NOMO-1 treated with DMSO at 0.1 percent for 48 hours (cell line): ENCODE measurements at regions not wholly inside any gene's neighbourhood (a gene's known extent, or its start where the extent isn't known, plus 50 kb on each side); places are given as distances from the start of the nearest gene placed in this dataset.

Experiments used
- DNase-seq: peaks from one replicate; lab custom pipeline; 2025; ENCODE audit not compliant: unreplicated experiment; lab: John Stamatoyannopoulos, UW

GRCh38 chr2:81703831-81704230, 1399.3 kb upstream of the LRRTM1 start:
- no peak for DNase-seq

- DNase-seq = no peak
These were observed 1388.0 kb upstream of the LRRTM1 start for GRCh38 chr2:81692566-81692965.

GRCh38 chr2:81675641-81676040, 1371.1 kb upstream of the LRRTM1 start:
- no peak for DNase-seq

- DNase-seq = no peak
These were observed 1368.4 kb upstream of the LRRTM1 start for GRCh38 chr2:81672923-81673322.

GRCh38 chr2:81672516-81672915, 1368.0 kb upstream of the LRRTM1 start:
- DNase-seq = no peak

- no peak for DNase-seq
These were observed 1366.3 kb upstream of the LRRTM1 start for GRCh38 chr2:81670885-81671284.

GRCh38 chr2:81661081-81661480, 1356.5 kb upstream of the LRRTM1 start:
- no peak for DNase-seq

- no peak for DNase-seq
These were observed 1353.7 kb upstream of the LRRTM1 start for GRCh38 chr2:81658227-81658626.

- no peak for DNase-seq
These were observed 1345.8 kb upstream of the LRRTM1 start for GRCh38 chr2:81650048-81650971.

- no peak for DNase-seq
These were observed 1344.3 kb upstream of the LRRTM1 start for GRCh38 chr2:81648806-81649205.

GRCh38 chr2:81648370-81648769, 1343.8 kb upstream of the LRRTM1 start:
- DNase-seq = no peak

GRCh38 chr2:81647715-81648230, 1343.2 kb upstream of the LRRTM1 start:
- no peak for DNase-seq

- DNase-seq = peak; percentile 0
These were observed 1341.3 kb upstream of the LRRTM1 start for GRCh38 chr2:81645745-81646301.

- no peak for DNase-seq
These were observed 1339.6 kb upstream of the LRRTM1 start for GRCh38 chr2:81644189-81644588.

- no peak for DNase-seq
These were observed 1320.3 kb upstream of the LRRTM1 start for GRCh38 chr2:81624825-81625224.

- no peak for DNase-seq
These were observed 1295.5 kb upstream of the LRRTM1 start for GRCh38 chr2:81600088-81600487.

- no peak for DNase-seq
These were observed 1293.9 kb upstream of the LRRTM1 start for GRCh38 chr2:81598453-81598852.

- DNase-seq = no peak
These were observed 1284.9 kb upstream of the LRRTM1 start for GRCh38 chr2:81589406-81589805.

GRCh38 chr2:81583311-81584108, 1279.0 kb upstream of the LRRTM1 start:
- no peak for DNase-seq

GRCh38 chr2:81576713-81577112, 1272.2 kb upstream of the LRRTM1 start:
- no peak for DNase-seq

GRCh38 chr2:81551040-81551634, 1246.6 kb upstream of the LRRTM1 start:
- DNase-seq = no peak
